T47D (cell line): ENCODE measurements at regions not wholly inside any gene's neighbourhood (a gene's known extent, or its start where the extent isn't known, plus 50 kb on each side); places are given as distances from the start of the nearest gene placed in this dataset.

ENCODE experiments used
- DNase-seq, 2 experiments: peaks; one replicate each; pipeline versions ENCODE4 v3.0.0 to v3.0.0-alpha.2; 2011 to 2012; ENCODE audit warnings: low read depth in 1 of 2, low spot score in 1 of 2
- JUND ChIP-seq: IDR thresholded peaks from 2 replicates; pipeline ENCODE4 v1.6.1; 2012; ENCODE audit warnings: low read depth
- in situ Hi-C: cut with HindIII; loops from 2 replicates; pipeline ENCODE4 v1.10.0; 2016; ENCODE audit warnings: low sequenced_read_pairs, low pct_unique_long_range_greater_than_20kb

DNA sequence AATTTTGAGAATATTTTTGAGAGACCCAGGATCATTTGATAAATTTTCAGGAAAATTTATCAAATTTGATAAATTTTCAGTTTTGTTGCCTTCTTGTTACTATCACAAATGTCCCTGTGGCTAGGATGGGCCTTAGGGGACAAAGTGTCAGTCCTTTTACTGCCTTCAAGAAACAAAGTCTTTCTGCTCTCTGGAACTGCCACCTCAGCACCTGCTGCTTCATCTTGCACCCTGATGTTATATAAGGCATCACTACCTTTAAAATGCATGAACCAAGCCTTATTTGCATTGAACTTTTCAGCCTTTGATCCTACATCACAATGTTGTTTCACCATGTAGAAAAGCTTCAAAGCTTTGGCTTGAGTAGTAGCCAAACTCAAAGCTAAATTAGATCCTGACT lies 123.0 kb upstream of the CNTLN start:
- in situ Hi-C loops = no loop called here
- TF ChIP-seq JUND = no peak
- no peak for DNase-seq

DNA sequence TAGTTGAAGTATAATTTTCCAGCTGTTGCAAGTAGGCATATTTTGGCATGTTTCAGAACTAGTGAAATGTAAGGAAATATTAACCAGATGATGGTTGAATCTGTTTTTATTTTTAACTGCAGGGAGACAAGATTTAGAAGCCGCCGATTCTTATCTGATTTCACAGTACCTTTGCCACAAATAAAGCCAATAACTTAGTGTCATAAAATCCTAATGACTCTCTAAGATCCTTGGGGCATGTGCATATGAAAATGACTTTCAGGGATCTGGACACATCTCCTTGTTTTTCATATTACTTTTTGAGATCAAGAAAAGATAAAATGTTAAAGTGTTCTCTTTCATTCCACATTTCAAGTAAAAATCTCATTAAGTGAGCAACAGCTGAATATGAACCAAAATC lies 125.8 kb upstream of the CNTLN start:
- in situ Hi-C loops = no loop called here
- no peak for TF ChIP-seq JUND

DNA sequence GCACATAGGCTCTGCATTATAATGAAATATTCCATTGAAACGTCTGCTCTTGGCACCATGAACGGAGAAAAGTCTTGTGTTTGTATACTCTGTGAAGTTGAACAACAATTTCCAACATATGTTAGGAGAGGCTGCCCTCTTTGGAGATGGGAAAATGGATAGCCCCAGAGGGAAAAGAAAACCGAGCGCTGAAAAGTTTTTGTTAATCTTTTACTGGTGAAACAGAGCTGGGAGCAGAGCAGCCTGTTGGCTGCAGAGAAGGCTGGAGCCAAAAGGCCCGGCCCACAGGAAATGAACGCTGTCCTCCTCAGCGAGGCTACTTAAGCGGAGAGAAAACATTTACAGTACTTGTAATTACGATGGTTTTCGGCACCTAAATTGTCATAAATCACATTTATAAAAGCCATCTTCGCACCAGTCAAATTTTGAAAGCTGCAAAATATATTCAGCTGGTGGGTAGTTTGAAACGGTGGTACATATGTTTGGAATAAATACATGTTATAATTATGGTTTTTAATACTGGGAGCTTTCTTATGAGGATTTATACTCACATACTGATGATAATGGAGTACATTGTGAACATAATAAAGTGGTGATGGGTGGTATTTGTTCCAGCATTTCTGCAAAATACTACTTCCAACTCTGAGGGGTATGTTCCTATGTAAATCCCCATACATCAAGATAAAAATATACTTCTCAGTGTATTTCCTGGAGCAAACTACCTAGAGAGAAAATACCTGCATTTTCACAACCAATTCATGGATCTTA lies 129.6 kb upstream of the CNTLN start:
- no peak for TF ChIP-seq JUND
- in situ Hi-C loops = no loop called here
- DNase-seq = peak in 1 of 2 experiments; percentile 7

More for the DNA sequence above, 125.8 kb upstream of the CNTLN start:
- DNase-seq = no peak

DNA sequence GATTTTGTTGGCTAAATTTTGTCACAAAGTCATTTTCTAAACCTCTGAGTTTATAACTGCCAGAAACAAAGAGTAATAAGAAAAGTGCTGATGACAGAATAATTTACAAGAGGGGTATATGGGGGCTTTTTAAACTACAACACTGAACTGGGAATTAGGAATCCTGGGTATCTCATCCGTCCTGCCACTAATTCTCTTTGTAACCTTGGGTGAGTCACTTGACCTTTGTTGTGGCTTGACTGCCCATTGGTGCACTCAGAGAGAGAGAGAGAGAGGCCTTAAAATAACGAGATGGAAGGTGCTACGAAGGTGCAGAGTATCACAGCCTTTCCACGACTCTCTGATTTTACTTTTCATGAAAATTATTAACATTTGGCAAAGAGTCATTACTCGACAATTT lies 130.3 kb upstream of the CNTLN start:
- DNase-seq = no peak
- no peak for TF ChIP-seq JUND
- in situ Hi-C loops = no loop called here

DNA sequence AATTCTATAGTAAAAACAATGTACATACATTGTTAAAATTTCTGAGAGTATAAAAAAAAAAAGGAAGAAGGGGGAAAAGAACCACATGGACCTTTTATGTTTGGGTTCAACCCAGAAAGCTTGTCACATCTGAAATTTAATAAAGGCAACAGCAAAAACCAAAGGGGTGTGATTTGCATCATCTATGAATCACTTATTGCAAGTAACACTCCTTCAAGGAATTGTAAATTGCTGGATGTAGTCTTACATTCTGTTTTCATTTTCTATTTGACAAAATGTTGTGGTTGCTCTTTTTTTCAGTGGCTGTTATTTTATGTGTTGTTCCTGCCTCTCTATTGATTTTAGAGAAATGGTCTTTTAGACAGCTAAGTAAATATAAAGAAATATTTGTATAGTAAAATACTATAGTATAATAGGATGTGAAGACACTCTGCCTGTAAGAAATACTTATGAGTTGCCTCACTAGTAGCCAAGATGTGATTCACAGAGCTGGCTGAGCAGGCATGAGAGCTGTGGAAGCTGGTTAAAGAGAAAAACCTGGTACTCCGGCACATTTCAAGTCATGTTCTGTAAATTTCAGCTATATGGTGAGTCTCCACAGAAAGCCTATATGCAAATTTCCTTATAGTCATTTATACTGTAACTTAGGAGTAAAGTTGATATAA lies 131.1 kb upstream of the CNTLN start:
- TF ChIP-seq JUND = no peak
- no peak for DNase-seq
- in situ Hi-C loops = no loop called here

DNA sequence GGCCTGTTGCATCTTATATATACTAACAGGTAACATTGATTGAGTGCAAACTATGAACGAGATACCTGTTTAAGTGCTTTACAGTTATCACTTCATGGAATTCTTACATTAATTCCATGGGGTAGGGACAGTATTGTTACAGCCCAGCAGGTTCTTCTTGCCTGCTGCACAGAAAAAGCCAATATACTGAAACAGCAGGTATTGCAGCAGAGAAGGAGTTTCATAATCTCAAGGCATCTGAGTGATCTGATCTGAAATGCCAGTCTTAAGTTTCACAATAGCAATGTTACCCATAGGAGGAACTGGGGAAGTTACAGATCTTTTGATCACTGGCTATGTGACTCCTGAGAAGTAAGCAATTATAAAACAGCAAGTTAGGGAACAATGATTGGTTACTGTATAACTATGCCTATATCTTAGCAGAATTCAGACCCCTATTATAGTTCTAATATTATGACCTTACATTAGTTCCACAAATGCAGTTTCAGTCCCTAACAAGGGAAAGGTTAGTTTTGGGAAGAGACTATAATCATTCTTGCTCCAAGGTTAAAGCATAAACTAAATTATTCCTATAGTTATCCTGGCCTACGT lies 126.5 kb upstream of the BNC2 start:
- DNase-seq = no peak
- no peak for TF ChIP-seq JUND
- in situ Hi-C loops = no loop called here

DNA sequence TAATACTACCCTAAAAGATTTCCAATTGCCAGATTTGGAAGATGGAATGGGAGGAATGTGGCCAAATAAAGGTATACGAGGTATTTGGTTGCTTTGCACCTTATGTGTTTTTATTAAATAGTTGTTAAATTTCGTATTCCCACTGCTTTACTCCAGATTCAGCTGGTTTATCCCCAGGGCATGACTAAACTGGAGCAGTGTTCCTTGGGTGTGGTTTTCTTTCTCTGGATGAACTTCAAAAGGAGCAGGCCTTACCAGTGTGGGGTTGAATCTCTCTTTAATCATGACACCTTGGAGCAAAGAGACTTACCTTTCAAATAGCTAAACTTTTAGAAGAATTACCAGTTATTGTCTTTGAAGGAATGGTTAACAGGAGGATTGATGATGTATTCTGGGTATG lies 121.7 kb upstream of the BNC2 start:
- TF ChIP-seq JUND = no peak
- in situ Hi-C loops = no loop called here
- DNase-seq = no peak

DNA sequence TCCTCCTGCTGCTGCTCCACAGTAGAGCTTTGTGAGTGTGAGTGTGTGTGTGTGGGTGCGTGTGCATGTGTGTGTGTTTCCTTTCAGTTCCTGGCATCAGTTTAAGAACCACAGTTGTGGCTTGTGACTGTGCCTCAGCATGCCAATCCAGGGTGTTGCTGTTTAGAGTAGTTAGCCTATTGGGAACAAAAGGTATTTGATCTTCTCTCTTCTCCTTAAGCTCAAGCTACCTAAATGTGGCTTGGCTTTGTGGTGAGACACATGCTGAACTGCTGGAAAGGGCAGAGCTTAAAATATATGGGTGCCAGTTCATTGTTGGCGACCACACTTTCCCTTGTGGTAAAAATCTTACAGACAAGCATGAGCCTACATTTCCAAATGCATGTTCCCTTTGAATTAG lies 116.6 kb upstream of the BNC2 start:
- in situ Hi-C loops = no loop called here
- TF ChIP-seq JUND = no peak

DNA sequence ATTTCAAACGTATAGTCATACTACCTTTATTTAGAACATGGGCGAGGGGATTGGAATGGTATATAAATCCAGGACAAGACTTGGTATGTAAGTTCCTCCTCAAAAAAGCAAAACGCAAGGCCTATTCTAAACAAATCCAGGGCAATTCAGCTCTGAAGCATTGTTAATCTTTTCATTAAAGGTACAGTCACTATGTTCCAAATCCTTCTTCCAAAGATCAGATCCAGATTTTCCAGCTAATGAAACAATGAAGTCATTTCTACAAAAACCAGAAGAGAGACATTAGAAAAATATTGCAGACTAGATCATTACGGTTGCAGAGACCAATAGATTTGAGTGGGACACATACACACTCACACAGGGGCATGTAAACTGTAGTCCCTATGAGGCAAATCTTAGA lies 116.1 kb upstream of the BNC2 start:
- no peak for DNase-seq
- no peak for TF ChIP-seq JUND
- in situ Hi-C loops = no loop called here

More for the DNA sequence above, 116.6 kb upstream of the BNC2 start:
- no peak for DNase-seq

DNA sequence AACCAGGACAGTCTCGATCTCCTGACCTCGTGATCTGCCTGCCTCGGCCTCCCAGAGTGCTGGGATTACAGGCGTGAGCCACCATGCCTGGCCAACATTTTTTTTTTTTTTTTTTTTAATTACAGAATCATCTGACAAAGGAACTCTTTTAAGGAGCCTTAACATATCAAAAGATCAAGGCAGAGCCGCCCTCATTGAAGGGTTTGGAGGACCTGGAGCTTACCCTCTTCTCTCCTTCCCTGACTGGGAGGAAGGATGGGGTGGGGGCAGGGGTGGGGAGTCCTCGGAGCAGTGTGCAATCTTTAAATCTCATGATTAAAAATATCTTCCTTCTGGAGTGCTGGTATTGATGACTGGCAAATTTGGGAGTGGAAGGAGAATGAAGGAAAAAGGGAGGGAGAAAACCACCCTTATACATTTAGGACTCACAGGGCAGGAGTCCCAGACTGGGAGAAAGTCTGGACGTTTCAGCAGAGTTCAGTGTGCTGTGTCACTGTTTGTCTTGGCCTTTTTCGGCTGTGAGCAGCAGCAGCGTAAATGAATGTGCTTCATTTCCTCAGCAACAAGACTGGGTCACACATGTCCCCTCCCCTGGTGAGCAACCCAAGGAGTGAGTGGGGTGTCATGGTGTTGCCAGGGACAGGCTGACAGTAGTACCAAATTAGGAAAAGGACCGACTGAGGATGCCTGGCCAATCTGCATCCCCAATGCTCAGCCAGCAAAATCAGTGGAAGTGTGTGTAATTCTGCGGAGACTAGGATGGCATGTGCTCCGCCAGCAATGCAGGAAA lies 115.3 kb upstream of the BNC2 start:
- DNase-seq = no peak
- no peak for TF ChIP-seq JUND
- in situ Hi-C loops = no loop called here

DNA sequence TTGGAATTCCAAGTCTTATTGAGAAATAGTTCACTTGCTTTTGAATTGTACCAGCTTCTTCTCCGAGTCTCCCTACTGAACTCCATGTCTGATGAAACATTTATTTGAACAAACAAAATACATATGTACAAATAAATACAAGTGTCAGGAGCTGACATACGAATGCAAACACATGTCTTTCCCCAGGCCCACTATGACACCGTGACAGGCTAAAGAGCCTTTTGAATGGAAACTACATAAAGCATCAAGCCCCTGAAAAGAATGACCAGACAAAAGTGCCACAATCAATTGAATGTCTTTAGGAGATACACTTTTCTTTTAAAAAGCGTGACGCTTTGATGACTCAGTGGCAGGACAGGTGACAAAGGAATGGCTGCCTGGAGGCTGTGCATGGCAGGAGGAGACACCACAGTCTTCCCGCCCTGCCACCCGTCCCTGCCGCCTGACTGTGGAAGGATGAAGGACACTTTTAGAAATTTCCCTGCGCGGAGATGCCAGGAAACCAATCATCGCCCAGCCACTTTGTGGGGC lies 112.4 kb upstream of the BNC2 start:
- in situ Hi-C loops = no loop called here
- DNase-seq = peak in 1 of 2 experiments; percentile 20
- no peak for TF ChIP-seq JUND

DNA sequence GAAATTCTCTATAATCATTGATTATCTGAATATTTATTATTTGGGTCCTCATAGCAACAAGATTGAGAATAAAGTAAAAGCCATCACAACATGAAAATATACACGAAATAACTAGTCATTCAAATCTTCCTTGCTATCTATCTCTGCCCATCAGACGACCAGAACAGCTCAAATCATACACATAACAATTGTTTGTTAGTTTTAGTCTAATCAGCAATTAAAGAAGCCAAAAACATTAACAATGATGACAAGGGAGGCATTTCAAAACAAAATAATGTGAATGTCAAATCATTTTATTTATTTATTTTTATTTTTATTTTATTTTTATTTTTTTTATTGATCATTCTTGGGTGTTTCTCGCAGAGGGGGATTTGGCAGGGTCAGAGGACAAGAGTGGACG lies 106.0 kb upstream of the BNC2 start:
- in situ Hi-C loops = no loop called here
- no peak for TF ChIP-seq JUND

More for the DNA sequence above, 106.0 kb upstream of the BNC2 start:
- DNase-seq = no peak
